SJCRH30 (cell line): ENCODE measurements at regions not wholly inside any gene's neighbourhood (a gene's known extent, or its start where the extent isn't known, plus 50 kb on each side); places are given as distances from the start of the nearest gene placed in this dataset.

Experiments
- DNase-seq, 2 experiments: peaks; one replicate each; pipeline ENCODE4 v3.0.0-alpha.2; 2015 to 2020
- H3K27ac ChIP-seq: fragments of 250-450 bp; sonication (Bioruptor Pico); 2 replicates; pipeline ENCODE4 v1.5.1; 2020; ENCODE audit warnings: mild to moderate bottlenecking, moderate library complexity
- H3K27me3 ChIP-seq: fragments of 250-450 bp; sonication (Bioruptor Pico); 2 replicates; pipeline ENCODE4 v1.5.1; 2020; ENCODE audit warnings: mild to moderate bottlenecking, moderate library complexity
- H3K36me3 ChIP-seq: fragments of 250-450 bp; sonication (Bioruptor Pico); 2 replicates; pipeline ENCODE4 v1.5.1; 2020; ENCODE audit warnings: mild to moderate bottlenecking, moderate library complexity
- H3K4me1 ChIP-seq: fragments of 250-450 bp; sonication (Bioruptor Pico); 2 replicates; pipeline ENCODE4 v1.5.1; 2020; ENCODE audit warnings: mild to moderate bottlenecking, moderate library complexity
- H3K4me3 ChIP-seq: fragments of 250-450 bp; sonication (Bioruptor Pico); 2 replicates; pipeline ENCODE4 v1.5.1; 2020; ENCODE audit warnings: mild to moderate bottlenecking, moderate library complexity
- H3K9me3 ChIP-seq: fragments of 250-450 bp; sonication (Bioruptor Pico); replicated peaks from 2 replicates; pipeline ENCODE4 v1.5.1; 2020; ENCODE audit warnings: mild to moderate bottlenecking, moderate library complexity

GRCh38 chrX:145694048-145694447, 123.6 kb upstream of the SLITRK2 start:
- no peak overlapping the region for H3K27ac ChIP-seq
- no peaks in the 10 kb centered on the region for H3K36me3 ChIP-seq
- no peaks in the 10 kb centered on the region for H3K27me3 ChIP-seq
- H3K4me1 ChIP-seq: no peaks in the 10 kb centered on the region
- no peak for DNase-seq
- no peak overlapping the region for H3K4me3 ChIP-seq
- H3K9me3 ChIP-seq: no peaks in the 10 kb centered on the region

- Histone ChIP-seq H3K4me1 (no peaks in the 10 kb centered on the region), H3K27ac (no peak overlapping the region), H3K27me3 (no peaks in the 10 kb centered on the region), H3K9me3 (no peaks in the 10 kb centered on the region), H3K4me3 (no peak overlapping the region), H3K36me3 (no peaks in the 10 kb centered on the region)
- DNase-seq: no peak
Measured at GRCh38 chrX:145715641-145716138, 101.9 kb upstream of the SLITRK2 start.

- no peak for DNase-seq
- no peaks in the 10 kb centered on the region for H3K9me3 ChIP-seq
- no peaks in the 10 kb centered on the region for H3K27me3 ChIP-seq
- H3K4me1 ChIP-seq: no peaks in the 10 kb centered on the region
- no peak overlapping the region for H3K4me3 ChIP-seq
- no peaks in the 10 kb centered on the region for H3K36me3 ChIP-seq
- no peak overlapping the region for H3K27ac ChIP-seq
Measured at GRCh38 chrX:145716226-145716625, 101.4 kb upstream of the SLITRK2 start.

GRCh38 chrX:145727476-145727875, 90.2 kb upstream of the SLITRK2 start:
- Histone ChIP-seq H3K4me3 (no peak overlapping the region), H3K27ac (no peak overlapping the region), H3K4me1 (no peaks in the 10 kb centered on the region), H3K36me3 (no peaks in the 10 kb centered on the region), H3K27me3 (no peaks in the 10 kb centered on the region), H3K9me3 (no peaks in the 10 kb centered on the region)
- DNase-seq: no peak

GRCh38 chrX:145729635-145730034, 88.0 kb upstream of the SLITRK2 start:
- no peak overlapping the region for H3K4me3 ChIP-seq

GRCh38 chrX:145735036-145735435, 82.6 kb upstream of the SLITRK2 start:
- no peak for DNase-seq
- H3K4me1 ChIP-seq: no peaks in the 10 kb centered on the region
- no peaks in the 10 kb centered on the region for H3K27me3 ChIP-seq
- H3K4me3 ChIP-seq: no peak overlapping the region
- no peak overlapping the region for H3K27ac ChIP-seq
- H3K36me3 ChIP-seq: no peaks in the 10 kb centered on the region
- no peaks in the 10 kb centered on the region for H3K9me3 ChIP-seq

More at GRCh38 chrX:145729635-145730034, 88.0 kb upstream of the SLITRK2 start:
- Histone ChIP-seq H3K9me3 (no peaks in the 10 kb centered on the region), H3K27me3 (no peaks in the 10 kb centered on the region), H3K36me3 (no peaks in the 10 kb centered on the region), H3K27ac (no peak overlapping the region), H3K4me1 (no peaks in the 10 kb centered on the region)
- no peak for DNase-seq

- Histone ChIP-seq H3K4me3 (no peak overlapping the region), H3K36me3 (no peaks in the 10 kb centered on the region), H3K27ac (no peak overlapping the region), H3K4me1 (no peaks in the 10 kb centered on the region), H3K27me3 (no peaks in the 10 kb centered on the region), H3K9me3 (no peaks in the 10 kb centered on the region)
- DNase-seq: no peak
Measured at GRCh38 chrX:145751943-145752342, 65.7 kb upstream of the SLITRK2 start.
